GM19043 (cell line): ENCODE measurements at regions not wholly inside any gene's neighbourhood (a gene's known extent, or its start where the extent isn't known, plus 50 kb on each side); places are given as distances from the start of the nearest gene placed in this dataset.

Experiments used
- ATAC-seq: cut with Tn5 transposase; IDR thresholded peaks from one replicate; pipeline ENCODE4 v1.9.1; 2021; ENCODE audit warnings: low read depth; ENCODE audit not compliant: unreplicated experiment

DNA sequence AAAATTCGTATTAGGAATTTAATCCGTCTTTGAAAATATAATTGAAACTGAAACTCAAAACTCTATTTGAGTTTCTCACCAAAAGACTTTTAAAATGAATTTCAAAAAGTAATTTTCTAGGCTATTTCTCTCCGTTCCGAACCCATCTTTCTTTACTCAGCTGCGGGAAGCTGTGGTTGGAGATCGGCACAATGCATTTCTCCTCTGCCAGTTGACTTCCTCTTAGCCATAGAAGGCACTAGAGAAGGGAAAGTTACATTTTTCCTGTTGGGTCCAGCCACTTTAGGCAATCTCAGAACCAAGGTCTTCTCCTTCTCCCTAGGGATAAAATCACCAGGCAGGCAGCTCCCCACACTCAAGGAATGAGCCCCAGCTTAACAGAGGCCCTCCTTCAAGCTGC is 133.6 kb upstream of the COL1A2 start:
- ATAC-seq: no peak

- ATAC-seq: no peak
Measured at GRCh38 chr7:94264756-94265155, 129.9 kb upstream of the COL1A2 start.

GRCh38 chr7:94265456-94265855 is 129.2 kb upstream of the COL1A2 start:
- no peak for ATAC-seq

DNA sequence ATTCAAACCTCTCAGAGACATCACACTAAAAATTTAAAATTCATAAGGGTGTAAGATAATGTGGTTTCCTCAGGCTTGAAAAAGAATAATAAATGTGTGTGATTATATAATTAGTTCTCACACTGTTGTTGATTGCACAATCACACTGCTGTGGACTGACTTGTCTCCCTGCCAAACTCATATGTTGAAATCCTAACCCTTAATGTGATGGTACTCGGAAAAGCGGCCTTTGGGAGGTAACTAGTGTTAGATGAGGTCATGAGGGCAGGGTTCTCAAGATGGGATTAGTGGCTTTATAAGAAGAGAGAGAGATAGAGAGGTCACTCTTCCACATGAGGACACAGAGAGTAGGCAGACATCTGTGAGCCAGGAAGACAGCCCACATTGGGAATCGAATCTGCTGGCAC is 128.5 kb upstream of the COL1A2 start:
- ATAC-seq: no peak

DNA sequence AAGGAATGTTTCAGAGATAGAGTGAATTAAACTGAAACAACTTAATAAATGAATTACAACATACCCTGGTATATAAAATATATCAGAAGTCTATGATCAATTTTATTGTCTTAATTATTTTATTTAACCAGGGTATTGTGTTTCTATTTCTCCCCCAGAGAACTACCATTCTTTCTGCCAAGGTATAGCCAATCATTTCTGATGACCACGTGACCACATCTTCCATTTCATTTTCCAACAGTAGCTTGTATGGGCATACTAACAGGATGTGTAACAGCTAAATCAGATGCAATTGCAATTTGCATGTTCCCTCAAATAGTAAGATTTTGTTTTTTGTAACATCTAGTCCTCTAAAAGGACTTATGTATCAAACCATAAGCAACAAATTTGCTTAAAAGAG is 123.9 kb upstream of the COL1A2 start:
- no peak for ATAC-seq

- no peak for ATAC-seq
Measured at GRCh38 chr7:94272821-94273583, 121.7 kb upstream of the COL1A2 start.

DNA sequence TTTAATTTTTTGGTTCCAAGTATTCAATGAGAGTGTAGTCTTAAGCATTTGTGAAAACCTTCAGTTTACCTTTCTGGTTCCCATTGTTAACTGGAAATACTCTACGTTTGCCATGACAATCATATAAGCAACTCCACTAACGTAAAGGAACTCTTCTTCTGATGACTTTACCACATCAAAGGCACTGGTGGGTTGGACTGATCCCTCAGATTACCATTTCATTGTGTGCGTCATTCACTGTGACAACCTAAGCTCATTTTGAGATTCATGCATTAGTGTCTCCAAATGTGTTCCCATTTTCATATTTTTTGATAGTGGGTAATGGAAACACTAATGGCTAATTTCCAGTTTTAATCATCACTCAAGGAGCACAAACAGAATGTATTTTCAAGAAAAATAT is 119.9 kb upstream of the COL1A2 start:
- ATAC-seq: no peak

GRCh38 chr7:94276027-94276426 is 118.7 kb upstream of the COL1A2 start:
- no peak for ATAC-seq

DNA sequence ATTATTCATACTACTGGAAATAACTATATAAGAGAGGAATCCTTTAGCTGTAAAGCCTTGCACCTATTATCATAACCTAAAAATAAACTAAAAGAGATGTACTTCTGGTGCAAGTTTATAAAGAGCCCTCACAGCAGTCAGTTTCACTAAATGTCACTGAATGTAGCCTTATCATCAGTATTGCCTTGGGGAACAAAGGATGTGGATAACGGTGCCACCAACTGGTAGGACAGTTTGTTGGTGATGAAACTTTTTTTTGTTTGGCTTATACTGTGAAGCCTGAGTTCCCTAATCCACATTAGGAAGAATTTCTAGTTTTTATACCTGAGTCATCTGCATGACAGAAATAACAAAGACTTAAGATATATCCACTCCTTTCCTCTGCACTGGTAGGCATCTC is 117.9 kb upstream of the COL1A2 start:
- ATAC-seq: no peak

- no peak for ATAC-seq
Measured at GRCh38 chr7:94277236-94277635, 117.5 kb upstream of the COL1A2 start.

GRCh38 chr7:94280851-94281250 is 113.8 kb upstream of the COL1A2 start:
- no peak for ATAC-seq

DNA sequence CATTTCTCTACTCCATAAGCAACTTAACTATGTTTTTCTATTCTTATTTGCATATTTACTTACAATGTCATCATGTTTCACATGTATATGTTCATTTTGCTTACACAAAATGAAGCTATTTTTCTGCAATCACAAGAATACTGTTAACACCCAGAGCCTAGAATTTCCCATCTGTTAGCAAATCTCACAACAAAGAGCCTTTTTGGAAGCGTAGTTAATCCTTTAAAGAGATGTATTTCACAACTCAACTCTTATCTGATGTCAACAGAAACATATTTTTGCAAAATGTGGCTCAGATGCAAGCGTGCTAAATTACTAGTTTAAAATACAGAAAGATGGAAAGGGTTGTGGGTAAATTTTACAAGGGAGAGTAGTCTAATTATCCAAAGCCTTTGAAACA is 110.6 kb upstream of the COL1A2 start:
- ATAC-seq: no peak

- no peak for ATAC-seq
Measured at GRCh38 chr7:94286111-94286510, 108.6 kb upstream of the COL1A2 start.

- no peak for ATAC-seq
Measured at GRCh38 chr7:94288096-94288495, 106.6 kb upstream of the COL1A2 start.

GRCh38 chr7:94289071-94289470 is 105.6 kb upstream of the COL1A2 start:
- ATAC-seq: no peak

DNA sequence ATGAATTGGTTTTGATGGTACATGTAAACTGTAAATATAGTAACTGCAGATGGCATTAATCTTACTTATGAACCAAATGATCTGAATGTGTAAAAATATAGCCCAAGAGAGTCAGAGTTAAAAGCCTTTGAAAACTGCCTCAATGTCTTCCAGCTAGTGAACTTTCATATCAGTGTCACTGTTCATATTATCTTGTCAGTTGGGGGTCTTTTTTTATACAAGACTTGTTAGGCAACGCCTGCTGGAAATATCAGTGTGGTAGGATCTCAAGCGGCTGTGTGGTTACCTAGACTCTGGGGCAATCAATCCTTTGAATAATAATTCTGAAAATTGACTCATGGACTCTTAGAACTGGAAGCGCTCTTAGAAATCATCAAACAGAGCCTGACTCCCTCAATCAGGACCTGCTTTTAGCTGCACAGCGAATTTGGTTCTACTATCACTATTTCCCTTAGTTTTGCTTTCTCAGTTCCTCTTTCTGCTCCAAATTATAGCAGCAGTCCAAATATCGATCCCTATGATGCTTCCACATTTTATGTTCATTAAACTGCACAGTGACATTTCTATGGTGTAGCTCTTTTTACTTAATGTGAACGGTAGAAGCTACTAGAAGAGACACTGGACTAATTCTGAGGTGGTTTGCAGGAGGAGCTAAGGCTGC is 100.1 kb upstream of the COL1A2 start:
- no peak for ATAC-seq

DNA sequence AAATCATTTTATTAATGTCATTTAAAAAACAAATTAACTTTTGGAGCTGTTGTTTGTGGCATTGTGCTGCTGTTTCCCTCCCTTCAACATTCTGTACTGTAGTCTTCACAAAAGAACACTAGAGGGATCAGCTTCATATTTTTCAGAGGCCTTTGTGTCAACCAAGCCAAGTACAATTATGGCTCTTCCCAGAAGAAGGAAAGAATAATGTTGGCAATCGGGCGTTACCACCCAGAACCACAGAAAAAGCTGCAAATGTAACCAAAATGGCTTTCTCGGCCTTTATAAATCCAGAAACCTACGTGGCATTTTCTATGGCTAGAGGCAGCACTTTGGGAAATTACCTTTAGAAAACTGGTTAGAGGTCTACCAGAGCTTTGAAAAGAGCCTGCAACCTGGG is 98.8 kb upstream of the COL1A2 start:
- ATAC-seq: no peak

- no peak for ATAC-seq
Measured at GRCh38 chr7:94296881-94297280, 97.8 kb upstream of the COL1A2 start.

DNA sequence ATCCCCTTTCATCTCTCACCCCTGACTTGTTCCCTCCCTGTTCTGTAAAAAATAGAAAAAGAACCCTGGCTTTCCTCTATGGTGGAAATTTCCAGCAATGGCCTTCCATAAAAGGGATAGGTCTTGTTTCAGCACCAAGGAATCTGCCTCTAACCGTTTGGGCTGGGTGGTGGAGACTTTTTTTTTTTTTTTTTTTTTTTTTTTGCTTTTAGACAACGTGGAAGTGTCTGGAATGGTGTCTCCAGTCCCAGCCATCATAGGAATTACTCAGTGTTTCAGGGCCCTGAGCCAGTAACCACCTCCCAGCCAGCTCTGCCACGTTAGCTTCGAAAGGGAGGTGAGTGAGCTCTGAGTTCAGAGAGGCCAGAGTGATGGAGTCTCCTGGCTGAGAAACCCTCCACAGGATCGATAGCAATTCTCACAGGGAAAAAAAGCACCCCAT is 97.3 kb upstream of the COL1A2 start:
- ATAC-seq: no peak

DNA sequence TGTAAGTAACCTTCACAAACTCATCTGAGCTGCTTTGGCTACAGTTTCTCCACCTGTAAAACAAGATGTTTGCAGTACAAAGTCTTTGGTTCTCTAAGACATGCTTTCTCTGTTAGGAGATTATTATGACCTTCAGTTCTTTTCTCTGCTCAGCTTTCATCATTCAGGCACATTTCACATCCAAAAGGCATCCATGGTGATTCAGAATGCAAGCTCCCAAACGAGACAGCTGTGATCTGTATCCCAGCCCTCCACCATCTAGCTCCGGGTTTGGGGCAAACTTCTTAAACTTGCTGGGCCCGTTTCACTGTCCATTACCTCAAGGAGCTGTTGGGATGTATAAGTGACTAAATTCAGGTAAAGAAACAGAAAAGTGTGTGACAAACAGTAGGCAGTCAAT is 95.8 kb upstream of the COL1A2 start:
- ATAC-seq: no peak

DNA sequence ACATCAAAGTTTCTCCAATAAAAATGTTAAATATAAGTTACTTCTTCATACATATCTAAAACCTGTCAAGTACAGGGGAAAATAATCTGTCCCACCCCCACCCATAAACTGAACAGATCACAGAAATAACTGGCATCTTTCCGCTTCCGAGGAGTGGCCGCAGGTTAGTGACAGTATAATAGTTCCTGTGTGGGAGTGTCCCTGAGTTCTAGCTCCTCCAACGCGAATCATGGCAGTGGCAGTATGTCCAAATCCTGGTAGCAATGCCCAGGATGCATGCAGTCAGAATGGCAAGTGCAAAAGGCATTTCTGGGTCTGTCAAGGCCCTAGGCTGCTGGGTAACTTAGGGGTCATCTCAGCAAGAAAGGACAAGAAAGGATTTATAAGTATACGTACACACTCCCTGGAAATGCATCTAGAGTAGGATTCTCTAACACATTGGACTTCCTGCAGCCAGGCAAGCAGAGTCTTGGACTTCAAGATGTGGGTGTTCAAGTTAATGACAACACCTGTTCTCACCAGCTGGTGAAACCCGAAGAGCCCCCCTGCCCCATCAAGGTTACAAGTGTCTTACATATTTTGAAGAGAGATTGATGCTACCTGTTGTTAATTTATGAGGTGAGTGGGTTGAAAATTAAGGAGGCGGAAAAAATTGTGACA is 94.4 kb upstream of the COL1A2 start:
- no peak for ATAC-seq
